HCT116 (cell line): ENCODE measurements at regions not wholly inside any gene's neighbourhood (a gene's known extent, or its start where the extent isn't known, plus 50 kb on each side); places are given as distances from the start of the nearest gene placed in this dataset.

Experiments used
- ATAC-seq: fragments of 200-7000 bp; cut with Tn5 transposase; 2 replicates; pipeline ENCODE4 v1.9.1; 2020; ENCODE audit warnings: mild to moderate bottlenecking, moderate library complexity
- BruUV-seq: library from RNA; stranded (reverse); fragments of 400-500 nt; replicated peaks from 2 replicates; lab custom pipeline; 2021; lab: Mats Ljungman, UMichigan
- CTCF ChIA-PET: fragments of 300-600 bp; sonication (Branson Sonifier 250); formaldehyde crosslinking; loops from one replicate; lab custom pipeline; 2021; ENCODE audit warnings: antibody characterized with exemption; lab: Charles Lee
- POLR2A ChIA-PET: fragments of 300-600, 350-600 bp; sonication (Branson Sonifier 250); formaldehyde crosslinking; loops from one replicate; lab custom pipeline; 2021; ENCODE audit warnings: antibody characterized with exemption; lab: Charles Lee
- RAD21 ChIA-PET, 2 experiments: fragments of 300-600 bp; sonication (Branson Sonifier 250); formaldehyde crosslinking; loops; one replicate each; lab custom pipeline; 2023; ENCODE audit warnings: low total read pairs in 2 of 2; ENCODE audit not compliant: uncharacterized antibody in 2 of 2, unreplicated experiment in 2 of 2, low non-redundant PET in 1 of 2; lab: Charles Lee
- DNase-seq: peaks from one replicate; pipeline ENCODE4 v3.0.0-alpha.2; 2010; ENCODE audit warnings: low read depth, low spot score
- H2AFZ ChIP-seq: fragments of 200-600 bp; shearing (Covaris generic), sonication (generic); 2 replicates; pipeline ENCODE4 v1.6.1; 2017; ENCODE audit warnings: low read depth, mixed run types, mixed read lengths, antibody characterized with exemption, low read length; ENCODE audit not compliant: poor library complexity, severe bottlenecking
- H3K27ac ChIP-seq: 2 replicates; pipeline ENCODE4 v1.5.1; 2012; ENCODE audit warnings: low read depth, low read length
- H3K27me3 ChIP-seq: fragments of 200-600 bp; sonication (generic); 2 replicates; pipeline ENCODE4 v1.6.1; 2016; ENCODE audit warnings: mixed run types, low read length, mixed read lengths; ENCODE audit not compliant: insufficient read depth
- H3K36me3 ChIP-seq, 2 experiments: fragments of 200-500 bp in 1 of 2; fragments of 200-600 bp in 1 of 2; sonication (Bioruptor generic) in 1 of 2; sonication (generic) in 1 of 2; 2 replicates each; pipeline versions ENCODE4 v1.5.1 to v1.6.1; 2014 to 2016; ENCODE audit warnings: low read length in 2 of 2, inconsistent platforms in 1 of 2, mixed read lengths in 1 of 2, mixed run types in 1 of 2; ENCODE audit not compliant: insufficient read depth in 2 of 2, control insufficient read depth in 1 of 2
- H3K4me1 ChIP-seq, 2 experiments: fragments of 200-600 bp in 1 of 2; sonication (generic) in 1 of 2; 2 replicates each; pipeline versions ENCODE4 v1.5.1 to v1.6.1; 2012 to 2017; ENCODE audit warnings: low read length in 2 of 2, inconsistent platforms in 1 of 2, mild to moderate bottlenecking in 1 of 2, mixed read lengths in 1 of 2, mixed run types in 1 of 2, moderate library complexity in 1 of 2; ENCODE audit not compliant: insufficient read depth in 2 of 2, control insufficient read depth in 1 of 2
- H3K4me2 ChIP-seq: fragments of 200-600 bp; sonication (generic); 2 replicates; pipeline ENCODE4 v1.6.1; 2017; ENCODE audit warnings: mixed run types, low read length, mixed read lengths
- H3K4me3 ChIP-seq, 2 experiments: fragments of 200-600 bp in 1 of 2; sonication (generic) in 1 of 2; replicated peaks in 1 of 2; 2 replicates each; pipeline ENCODE4 v1.5.1; 2011 to 2016; ENCODE audit warnings: low read length in 2 of 2, control low read depth in 1 of 2, low read depth in 1 of 2, mild to moderate bottlenecking in 1 of 2, mixed read lengths in 1 of 2, mixed run types in 1 of 2
- H3K79me2 ChIP-seq: fragments of 200-600 bp; sonication (generic); 2 replicates; pipeline ENCODE4 v1.6.1; 2017; ENCODE audit warnings: mild to moderate bottlenecking, mixed run types, low read length, moderate library complexity, mixed read lengths; ENCODE audit not compliant: insufficient read depth
- H3K9ac ChIP-seq: fragments of 200-600 bp; sonication (generic); 2 replicates; pipeline ENCODE4 v1.6.1; 2016; ENCODE audit warnings: low read length, mixed read lengths
- H3K9me2 ChIP-seq: fragments of 200-600 bp; sonication (generic), shearing (Covaris generic); 2 replicates; pipeline ENCODE4 v1.6.1; 2017; ENCODE audit warnings: mixed run types, mild to moderate bottlenecking, moderate library complexity; ENCODE audit not compliant: insufficient read depth
- H3K9me3 ChIP-seq, 2 experiments: fragments of 200-500 bp in 1 of 2; fragments of 200-600 bp in 1 of 2; sonication (Bioruptor generic) in 1 of 2; sonication (generic) in 1 of 2; 2 replicates each; pipeline ENCODE4 v1.6.1; 2014 to 2017; ENCODE audit warnings: low read length in 2 of 2, mixed read lengths in 2 of 2, inconsistent platforms in 1 of 2, low read depth in 1 of 2, mild to moderate bottlenecking in 1 of 2, mixed run types in 1 of 2, moderate library complexity in 1 of 2; ENCODE audit not compliant: control insufficient read depth in 1 of 2, insufficient read depth in 1 of 2
- H4K20me1 ChIP-seq: fragments of 200-600 bp; sonication (generic), shearing (Covaris generic); 2 replicates; pipeline ENCODE4 v1.6.1; 2017; ENCODE audit warnings: mixed run types, mild to moderate bottlenecking, moderate library complexity; ENCODE audit not compliant: insufficient read depth
- CBX3 ChIP-seq: IDR thresholded peaks from 2 replicates; pipeline ENCODE4 v1.6.1; 2012; ENCODE audit warnings: low read depth
- EZH2 ChIP-seq: fragments of 200-600 bp; sonication (generic); IDR thresholded peaks from 2 replicates; pipeline ENCODE4 v1.6.1; 2017; ENCODE audit warnings: antibody characterized with exemption, mixed run types
- JUND ChIP-seq: IDR thresholded peaks from 2 replicates; pipeline ENCODE4 v1.6.1; 2012
- POLR2A ChIP-seq: IDR thresholded peaks from 2 replicates; pipeline ENCODE4 v1.7.0; 2011; ENCODE audit warnings: borderline replicate concordance; ENCODE audit not compliant: insufficient read depth, insufficient read length; ENCODE audit errors: extremely low read depth
- SIN3A ChIP-seq: IDR thresholded peaks from 2 replicates; pipeline ENCODE4 v1.6.1; 2012; ENCODE audit warnings: low read depth
- ZNF274 ChIP-seq: fragments of 200-500 bp; sonication (Bioruptor generic); IDR thresholded peaks from 2 replicates; pipeline ENCODE4 v1.6.1; 2014; ENCODE audit warnings: mild to moderate bottlenecking, low read depth, low read length, inconsistent platforms
- intact Hi-C: fragments of 100-400 bp; cut with micrococcal nuclease; formaldehyde crosslinking; loops from 2 replicates; pipeline ENCODE4 v1.10.0; 2022
- TF ChIP-seq, protein P1 (sequence below), 3 experiments: fragments of 200-600 bp in 1 of 3; sonication (generic) in 1 of 3; IDR thresholded peaks in 2 of 3; conservative IDR thresholded peaks in 1 of 3; 2 replicates each; pipeline ENCODE4 v1.5.1; 2012 to 2017; ENCODE audit warnings: low read depth in 2 of 3, low read length in 2 of 3, antibody characterized with exemption in 1 of 3, borderline replicate concordance in 1 of 3, control low read depth in 1 of 3, mild to moderate bottlenecking in 1 of 3, mixed read lengths in 1 of 3, mixed run types in 1 of 3, moderate library complexity in 1 of 3; ENCODE audit not compliant: insufficient read depth in 1 of 3

DNA sequence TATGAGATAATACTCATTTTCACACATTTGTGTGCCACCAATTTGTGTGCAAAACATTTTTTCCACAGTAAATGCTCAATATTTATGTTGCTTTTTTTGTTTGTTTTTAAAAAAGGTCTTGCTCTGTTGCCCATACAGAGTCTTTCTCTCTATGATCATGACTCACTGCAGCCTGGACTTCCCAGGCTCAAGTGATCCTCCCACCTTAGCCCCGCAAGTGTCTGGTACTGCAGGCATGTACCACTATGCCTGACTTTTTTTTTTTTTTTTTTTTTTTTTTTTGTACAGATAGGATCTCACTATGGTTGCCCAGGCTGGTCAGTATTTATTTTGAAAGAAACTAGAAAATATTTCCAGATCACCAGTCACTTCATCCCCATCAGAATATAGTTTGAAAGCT lies 297.8 kb upstream of the GYPC start:
- CTCF ChIA-PET = no interaction called here
- intact Hi-C loops = no loop called here
- TF ChIP-seq SIN3A (no peak), JUND (no peak), ZNF274 (no peak), CBX3 (no peak), POLR2A (no peak)
- H3K36me3 ChIP-seq = no peaks in the 10 kb centered on the region
- no peaks in the 10 kb centered on the region for H3K79me2 ChIP-seq
- DNase-seq (no peak), ATAC-seq (no peak)
- RAD21 ChIA-PET = no interaction called here
- no peaks in the 10 kb centered on the region for H3K9me2 ChIP-seq
- no peak overlapping the region for H3K27ac ChIP-seq
- H3K27me3 ChIP-seq = no peaks in the 10 kb centered on the region
- POLR2A ChIA-PET = no interaction called here
- BruUV-seq = no TSS peak
- H3K4me3 ChIP-seq = no peak overlapping the region
- no peaks in the 10 kb centered on the region for H4K20me1 ChIP-seq
- no peak overlapping the region for H2AFZ ChIP-seq
- no peaks in the 10 kb centered on the region for H3K4me1 ChIP-seq
- H3K9me3 ChIP-seq = peaks cover under 1 to 4% of the 10 kb centered on the region in 2 experiments; a peak in 1 of 4 replicates
- no peak overlapping the region for H3K4me2 ChIP-seq
- no peak overlapping the region for H3K9ac ChIP-seq

GRCh38 chr2:126359494-126359893 lies 296.5 kb upstream of the GYPC start:
- no TSS peak for BruUV-seq
- DNase-seq (no peak), ATAC-seq (no peak)
- H3K4me3 ChIP-seq = no peak overlapping the region
- TF ChIP-seq, protein P1, sequence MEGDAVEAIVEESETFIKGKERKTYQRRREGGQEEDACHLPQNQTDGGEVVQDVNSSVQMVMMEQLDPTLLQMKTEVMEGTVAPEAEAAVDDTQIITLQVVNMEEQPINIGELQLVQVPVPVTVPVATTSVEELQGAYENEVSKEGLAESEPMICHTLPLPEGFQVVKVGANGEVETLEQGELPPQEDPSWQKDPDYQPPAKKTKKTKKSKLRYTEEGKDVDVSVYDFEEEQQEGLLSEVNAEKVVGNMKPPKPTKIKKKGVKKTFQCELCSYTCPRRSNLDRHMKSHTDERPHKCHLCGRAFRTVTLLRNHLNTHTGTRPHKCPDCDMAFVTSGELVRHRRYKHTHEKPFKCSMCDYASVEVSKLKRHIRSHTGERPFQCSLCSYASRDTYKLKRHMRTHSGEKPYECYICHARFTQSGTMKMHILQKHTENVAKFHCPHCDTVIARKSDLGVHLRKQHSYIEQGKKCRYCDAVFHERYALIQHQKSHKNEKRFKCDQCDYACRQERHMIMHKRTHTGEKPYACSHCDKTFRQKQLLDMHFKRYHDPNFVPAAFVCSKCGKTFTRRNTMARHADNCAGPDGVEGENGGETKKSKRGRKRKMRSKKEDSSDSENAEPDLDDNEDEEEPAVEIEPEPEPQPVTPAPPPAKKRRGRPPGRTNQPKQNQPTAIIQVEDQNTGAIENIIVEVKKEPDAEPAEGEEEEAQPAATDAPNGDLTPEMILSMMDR (IDR thresholded peaks at IDR 0.05 in 2 of 3, conservative IDR thresholded peaks at IDR 0.05 in 1 of 3; ENCODE audit: borderline replicate concordance in 1 of 3, insufficient read depth in 1 of 3, low read depth in 2 of 3, low read length in 2 of 3) = peak in 2 of 3 experiments; percentile 13 to 20; a peak in 1 of 6 replicates
- no peak for TF ChIP-seq EZH2
- ChIA-PET CTCF (no interaction called here), POLR2A (no interaction called here), RAD21 (no interaction called here)
- H4K20me1 ChIP-seq = no peaks in the 10 kb centered on the region
- H3K4me1 ChIP-seq = no peaks in the 10 kb centered on the region
- no peaks in the 10 kb centered on the region for H3K79me2 ChIP-seq
- no peak overlapping the region for H2AFZ ChIP-seq
- intact Hi-C loops = no loop called here
- no peaks in the 10 kb centered on the region for H3K27me3 ChIP-seq
- no peak overlapping the region for H3K9ac ChIP-seq
- H3K4me2 ChIP-seq = no peak overlapping the region
- H3K27ac ChIP-seq = no peak overlapping the region
- no peaks in the 10 kb centered on the region for H3K36me3 ChIP-seq
- no peaks in the 10 kb centered on the region for H3K9me2 ChIP-seq
- peaks cover 4 to 5% of the 10 kb centered on the region in 2 experiments; a peak in 1 of 4 replicates for H3K9me3 ChIP-seq
